ENCODE measurements at regions not wholly inside any gene's neighbourhood (a gene's known extent, or its start where the extent isn't known, plus 50 kb on each side); places are given as distances from the start of the nearest gene placed in this dataset.
A peak's percentile ranks its signal among the peaks of the same experiment; 100 is the strongest.
"Not testable (repeated sequence)": the region's sequence is repeated elsewhere in the genome, so short reads cannot be mapped to it uniquely, and the experiment has no call there.

- DNase-seq, result peak; percentile 12
Observed at GRCh38 chr9:29183971-29184370, 1610.7 kb upstream of the C9orf72 start.

GRCh38 chr9:29188771-29189170 is 1615.5 kb upstream of the C9orf72 start:
- not testable (repeated sequence) for DNase-seq

- not testable (repeated sequence) for DNase-seq
Observed at GRCh38 chr9:29189221-29189620, 1615.9 kb upstream of the C9orf72 start.

GRCh38 chr9:29198861-29199260 is 1625.6 kb upstream of the C9orf72 start:
- no peak for DNase-seq

- DNase-seq, result no peak
Observed at GRCh38 chr9:29199975-29200374, 1626.7 kb upstream of the C9orf72 start.

GRCh38 chr9:29200650-29201049 is 1627.4 kb upstream of the C9orf72 start:
- DNase-seq, result no peak

- DNase-seq, result no peak
Observed at GRCh38 chr9:29203244-29203930, 1630.1 kb upstream of the C9orf72 start.

- DNase-seq, result no peak
Observed at GRCh38 chr9:29208670-29209069, 1635.4 kb upstream of the C9orf72 start.

- DNase-seq, result no peak
Observed at GRCh38 chr9:29209748-29210291, 1636.5 kb upstream of the C9orf72 start.

- peak; percentile 5 for DNase-seq
Observed at GRCh38 chr9:29211003-29211579, 1637.8 kb upstream of the C9orf72 start.

- peak; percentile 74 for DNase-seq
Observed at GRCh38 chr9:29211580-29212396, 1638.5 kb upstream of the C9orf72 start.

GRCh38 chr9:29212397-29213387 is 1639.4 kb upstream of the C9orf72 start:
- DNase-seq, result peak; percentile 37

- peak; percentile 22 for DNase-seq
Observed at GRCh38 chr9:29213417-29214153, 1640.3 kb upstream of the C9orf72 start, which contains the start of gene LINGO2. LINGO2 (minus strand) TSS chr9:29213601.

GRCh38 chr9:29214154-29214689 is 1640.9 kb upstream of the C9orf72 start:
- DNase-seq, result peak; percentile 58

GRCh38 chr9:29214690-29215253 is 1641.5 kb upstream of the C9orf72 start:
- peak; percentile 14 for DNase-seq

GRCh38 chr9:29217966-29218365 is 1644.7 kb upstream of the C9orf72 start:
- DNase-seq, result no peak

- no peak for DNase-seq
Observed at GRCh38 chr9:29220596-29221251, 1647.4 kb upstream of the C9orf72 start.

GRCh38 chr9:29228558-29228957 is 1655.3 kb upstream of the C9orf72 start:
- no peak for DNase-seq

GRCh38 chr9:29230931-29231330 is 1657.7 kb upstream of the C9orf72 start:
- no peak for DNase-seq

- DNase-seq, result no peak
Observed at GRCh38 chr9:29233193-29233592, 1659.9 kb upstream of the C9orf72 start.

Measured in tongue (tissue), 1 donor.